ENCODE measurements at regions not wholly inside any gene's neighbourhood (a gene's known extent, or its start where the extent isn't known, plus 50 kb on each side); places are given as distances from the start of the nearest gene placed in this dataset.
"Not testable (repeated sequence)": the region's sequence is repeated elsewhere in the genome, so short reads cannot be mapped to it uniquely, and the experiment has no call there.

DNA sequence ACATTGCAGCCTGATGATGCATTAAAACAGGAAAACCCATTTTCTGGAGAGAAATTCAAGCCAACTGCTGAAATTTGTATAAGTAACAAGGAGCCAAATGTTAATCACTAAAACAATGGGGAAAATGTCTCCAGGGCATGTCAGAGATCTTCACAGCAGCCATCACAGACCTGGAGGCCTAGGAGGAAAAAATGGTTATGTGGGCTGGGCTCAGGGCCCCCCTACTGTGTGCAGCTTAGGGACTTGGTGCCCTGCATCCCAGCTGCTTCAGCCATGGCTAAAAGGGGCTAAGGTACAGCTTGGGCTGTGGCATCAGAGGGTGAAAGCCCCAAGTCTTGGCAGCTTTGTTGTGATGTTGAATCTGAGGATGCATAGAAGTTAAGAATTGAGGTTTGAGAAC is 479.8 kb downstream of the BCKDHB start:
- Histone ChIP-seq H3K9me3 (no peaks in the 10 kb centered on the region), H3K4me3 (no peak overlapping the region), H3K4me1 (no peaks in the 10 kb centered on the region), H3K27ac (no peak overlapping the region), H3K4me2 (no peak overlapping the region)
- CTCF ChIA-PET: no interaction called here
- FAIRE-seq: no peak
- POLR2A ChIA-PET: no interaction called here
- DNase-seq (ENCODE audit: low read depth in 1 of 2, low spot score in 1 of 2): no peak
- ATAC-seq: no peak
- TF ChIP-seq ATOH8 (CRISPR knock-in tag; IDR thresholded peaks at IDR 0.05; ENCODE audit: low read depth) (no peak), ZFP36 (IDR thresholded peaks at IDR 0.05; ENCODE audit: borderline replicate concordance, partially characterized antibody) (peak; percentile 50)

- DNase-seq (ENCODE audit: low read depth in 1 of 2, low spot score in 1 of 2) (no peak), FAIRE-seq (no peak), ATAC-seq (no peak)
- H3K27ac ChIP-seq: no peak overlapping the region
- H3K4me1 ChIP-seq: no peaks in the 10 kb centered on the region
- 56% methylated on average over 2 of the region's 2 CpGs for WGBS (ENCODE audit: missing lambda C conversion rate)
- TF ChIP-seq ELK1 (IDR thresholded peaks at IDR 0.05; ENCODE audit: low read depth, low read length) (no peak), RFX5 (IDR thresholded peaks at IDR 0.05) (no peak), RCOR1 (IDR thresholded peaks at IDR 0.05; ENCODE audit: low read depth, low read length) (no peak), CTCF (IDR thresholded peaks at IDR 0.05) (no peak), ZSCAN20 (CRISPR knock-in tag; IDR thresholded peaks at IDR 0.05) (no peak), CHD4 (IDR thresholded peaks at IDR 0.05; ENCODE audit: borderline replicate concordance) (no peak)
- TF ChIP-seq, protein P1, sequence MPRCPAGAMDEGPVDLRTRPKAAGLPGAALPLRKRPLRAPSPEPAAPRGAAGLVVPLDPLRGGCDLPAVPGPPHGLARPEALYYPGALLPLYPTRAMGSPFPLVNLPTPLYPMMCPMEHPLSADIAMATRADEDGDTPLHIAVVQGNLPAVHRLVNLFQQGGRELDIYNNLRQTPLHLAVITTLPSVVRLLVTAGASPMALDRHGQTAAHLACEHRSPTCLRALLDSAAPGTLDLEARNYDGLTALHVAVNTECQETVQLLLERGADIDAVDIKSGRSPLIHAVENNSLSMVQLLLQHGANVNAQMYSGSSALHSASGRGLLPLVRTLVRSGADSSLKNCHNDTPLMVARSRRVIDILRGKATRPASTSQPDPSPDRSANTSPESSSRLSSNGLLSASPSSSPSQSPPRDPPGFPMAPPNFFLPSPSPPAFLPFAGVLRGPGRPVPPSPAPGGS (IDR thresholded peaks at IDR 0.05): no peak
- ChIA-PET POLR2A (no interaction called here), CTCF (no interaction called here)
- no peaks in the 10 kb centered on the region for H3K9me3 ChIP-seq
- no peak overlapping the region for H3K4me2 ChIP-seq
- H3K4me3 ChIP-seq: no peak overlapping the region
Measured at GRCh38 chr6:80579391-80580023, 473.0 kb downstream of the BCKDHB start.

DNA sequence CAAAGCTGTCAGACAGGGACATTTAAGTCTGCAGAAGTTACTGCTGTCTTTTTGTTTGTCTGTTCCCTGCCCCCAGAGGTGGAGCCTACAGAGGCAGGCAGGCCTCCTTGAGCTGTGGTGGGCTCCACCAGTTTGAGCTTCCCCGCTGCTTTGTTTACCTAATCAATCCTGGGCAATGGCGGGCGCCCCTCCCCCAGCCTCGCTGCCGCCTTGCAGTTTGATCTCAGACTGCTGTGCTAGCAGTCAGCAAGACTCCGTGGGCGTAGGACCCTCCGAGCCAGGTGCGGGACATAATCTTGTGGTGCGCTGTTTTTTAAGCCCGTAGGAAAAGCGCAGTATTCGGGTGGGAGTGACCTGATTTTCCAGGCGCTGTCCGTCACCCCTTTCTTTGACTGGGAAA is 466.8 kb downstream of the BCKDHB start:
- H3K4me3 ChIP-seq: peak overlapping the region; percentile 25; the same call in 1 of the 3 replicates
- H3K4me1 ChIP-seq; FAIRE-seq; ATAC-seq; CTCF ChIA-PET; H3K9me3 ChIP-seq; H3K27ac ChIP-seq; DNase-seq (ENCODE audit: low read depth in 1 of 2, low spot score in 1 of 2); POLR2A ChIA-PET: not testable (repeated sequence)
- H3K4me2 ChIP-seq: peak overlapping the region; percentile 38; the same call in 2 of the 3 replicates
- WGBS (ENCODE audit: missing lambda C conversion rate): 44% methylated on average over 11 of the region's 15 CpGs

DNA sequence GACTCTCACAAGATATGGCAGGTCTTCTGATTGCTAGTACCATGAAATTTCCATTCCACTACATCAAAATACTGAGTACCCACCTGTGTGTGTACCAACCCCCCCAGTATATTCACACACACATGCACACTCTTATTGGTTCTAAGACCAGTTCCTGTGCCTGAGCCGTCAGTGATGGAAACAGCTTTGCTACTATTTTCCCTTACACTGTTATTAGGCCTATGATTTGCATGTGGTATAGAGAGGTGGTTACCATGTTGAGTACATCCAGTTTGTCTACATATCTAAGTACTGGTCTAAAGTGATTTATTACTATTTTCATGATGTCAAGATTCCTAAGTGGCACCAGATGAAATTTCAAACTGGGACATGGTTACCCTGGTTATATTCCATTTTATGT is 459.9 kb downstream of the BCKDHB start:
- no peak overlapping the region for H3K4me2 ChIP-seq
- POLR2A ChIA-PET: no interaction called here
- WGBS (ENCODE audit: missing lambda C conversion rate): 91% methylated on average over 1 of the region's 1 CpG
- no peaks in the 10 kb centered on the region for H3K9me3 ChIP-seq
- no peak for DNase-seq (ENCODE audit: low read depth in 1 of 2, low spot score in 1 of 2)
- no peak overlapping the region for H3K4me3 ChIP-seq
- no peak for FAIRE-seq
- CTCF ChIA-PET: no interaction called here
- no peak overlapping the region for H3K27ac ChIP-seq
- H3K4me1 ChIP-seq: no peaks in the 10 kb centered on the region
- no peak for ATAC-seq
- TF ChIP-seq HOXB5 (CRISPR knock-in tag; IDR thresholded peaks at IDR 0.05) (no peak), ZC3H11A (IDR thresholded peaks at IDR 0.05) (no peak), ATOH8 (CRISPR knock-in tag; IDR thresholded peaks at IDR 0.05; ENCODE audit: low read depth) (no peak), ESRRA (IDR thresholded peaks at IDR 0.05; ENCODE audit: borderline replicate concordance, low read length) (no peak), POLR2A (IDR thresholded peaks at IDR 0.05; ENCODE audit: low read length) (no peak), HEYL (CRISPR knock-in tag; IDR thresholded peaks at IDR 0.05) (no peak), NPAS2 (CRISPR knock-in tag; IDR thresholded peaks at IDR 0.05; ENCODE audit: borderline replicate concordance) (no peak), CBX2 (IDR thresholded peaks at IDR 0.05; ENCODE audit: borderline replicate concordance, low read depth) (no peak), TP53 (CRISPR knock-in tag; IDR thresholded peaks at IDR 0.05) (no peak), CHD4 (IDR thresholded peaks at IDR 0.05; ENCODE audit: borderline replicate concordance) (no peak), KDM5A (IDR thresholded peaks at IDR 0.05) (no peak), JUNB (IDR thresholded peaks at IDR 0.05) (no peak), PBX3 (IDR thresholded peaks at IDR 0.05) (no peak), EP300 (IDR thresholded peaks at IDR 0.05) (no peak), RFX5 (IDR thresholded peaks at IDR 0.05) (no peak), CTCF (IDR thresholded peaks at IDR 0.05) (no peak)
